ENCODE measurements at regions not wholly inside any gene's neighbourhood (a gene's known extent, or its start where the extent isn't known, plus 50 kb on each side); places are given as distances from the start of the nearest gene placed in this dataset.

DNA sequence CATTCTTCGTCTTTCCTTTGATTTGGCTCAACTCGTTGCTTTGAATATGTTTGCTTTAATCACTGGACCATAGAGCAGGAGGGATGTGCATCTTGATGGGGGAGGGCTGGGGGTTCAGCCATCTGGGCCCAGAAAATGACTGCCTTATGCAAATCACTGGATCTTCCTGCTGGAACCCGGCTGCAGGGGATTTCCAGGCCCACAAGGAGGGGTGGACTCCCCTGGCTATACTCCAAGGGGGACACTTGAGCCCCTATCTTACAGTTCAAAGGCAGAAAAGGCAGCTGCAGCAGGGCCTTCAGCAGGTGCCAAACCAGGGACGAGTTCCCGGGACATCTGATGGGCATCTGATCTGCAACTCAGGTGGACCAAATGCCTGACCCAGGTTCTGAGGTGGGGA lies 122.5 kb downstream of the DICER1 start:
- H3K27ac ChIP-seq: no peak overlapping the region
- peak in 1 of 3 donors; percentile 6 for DNase-seq

DNA sequence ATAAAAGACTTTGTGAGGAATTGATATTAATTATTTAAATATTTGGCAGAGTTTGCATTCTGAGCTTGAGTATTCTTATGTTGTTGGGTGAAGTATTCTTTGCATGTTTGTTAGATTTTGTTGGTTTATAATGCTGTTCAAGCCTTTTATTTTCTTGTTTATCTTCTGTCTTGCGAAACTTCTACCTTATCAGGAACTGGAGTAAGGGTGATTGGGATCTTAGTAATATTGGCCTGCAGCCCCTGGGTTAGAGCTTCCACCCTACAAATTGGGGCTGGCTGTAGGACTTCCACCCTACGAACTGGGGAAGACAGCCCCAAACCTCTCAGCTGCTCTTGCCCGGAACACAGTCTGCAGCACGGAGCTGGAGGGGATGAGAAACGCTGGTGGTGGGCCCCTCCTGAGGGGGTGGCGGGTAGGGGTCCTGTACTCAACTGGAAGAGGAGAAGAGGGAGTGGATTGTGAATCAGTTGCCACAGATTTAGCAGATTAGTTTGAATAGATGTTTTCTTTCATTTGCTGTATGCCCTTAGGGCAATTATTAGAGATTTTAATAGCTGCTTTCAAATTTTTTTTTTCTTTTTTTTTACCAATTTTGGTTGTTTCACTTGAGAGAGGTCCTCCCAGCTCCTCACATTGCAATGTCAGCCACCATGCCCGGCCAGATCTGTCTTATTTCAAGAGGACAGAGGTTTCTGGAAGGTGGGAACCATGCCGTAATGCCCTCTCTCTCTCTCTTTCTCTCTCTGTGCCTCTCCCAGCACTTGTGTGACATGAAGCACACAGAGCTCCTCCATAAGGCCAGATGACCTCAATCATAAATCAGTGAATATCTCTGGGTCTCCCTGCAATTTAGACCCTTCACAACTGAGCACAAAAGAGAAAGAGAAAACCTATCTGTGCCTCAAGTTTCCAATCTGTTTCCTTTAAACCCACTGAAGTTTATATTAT lies 123.4 kb downstream of the DICER1 start:
- Histone ChIP-seq H3K9me3 (no peaks in the 10 kb centered on the region), H3K27me3 (no peaks in the 10 kb centered on the region), H3K27ac (no peak overlapping the region), H3K4me1 (no peaks in the 10 kb centered on the region), H3K4me3 (no peak overlapping the region), H3K36me3 (no peaks in the 10 kb centered on the region)
- DNase-seq: peak in 2 of 3 donors; percentile 25 to 43
- TF ChIP-seq, protein P1, sequence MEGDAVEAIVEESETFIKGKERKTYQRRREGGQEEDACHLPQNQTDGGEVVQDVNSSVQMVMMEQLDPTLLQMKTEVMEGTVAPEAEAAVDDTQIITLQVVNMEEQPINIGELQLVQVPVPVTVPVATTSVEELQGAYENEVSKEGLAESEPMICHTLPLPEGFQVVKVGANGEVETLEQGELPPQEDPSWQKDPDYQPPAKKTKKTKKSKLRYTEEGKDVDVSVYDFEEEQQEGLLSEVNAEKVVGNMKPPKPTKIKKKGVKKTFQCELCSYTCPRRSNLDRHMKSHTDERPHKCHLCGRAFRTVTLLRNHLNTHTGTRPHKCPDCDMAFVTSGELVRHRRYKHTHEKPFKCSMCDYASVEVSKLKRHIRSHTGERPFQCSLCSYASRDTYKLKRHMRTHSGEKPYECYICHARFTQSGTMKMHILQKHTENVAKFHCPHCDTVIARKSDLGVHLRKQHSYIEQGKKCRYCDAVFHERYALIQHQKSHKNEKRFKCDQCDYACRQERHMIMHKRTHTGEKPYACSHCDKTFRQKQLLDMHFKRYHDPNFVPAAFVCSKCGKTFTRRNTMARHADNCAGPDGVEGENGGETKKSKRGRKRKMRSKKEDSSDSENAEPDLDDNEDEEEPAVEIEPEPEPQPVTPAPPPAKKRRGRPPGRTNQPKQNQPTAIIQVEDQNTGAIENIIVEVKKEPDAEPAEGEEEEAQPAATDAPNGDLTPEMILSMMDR (IDR thresholded peaks at IDR 0.05): no peak
- TF ChIP-seq POLR2A (IDR thresholded peaks at IDR 0.05): no peak

More for the DNA sequence above, 122.5 kb downstream of the DICER1 start:
- Histone ChIP-seq H3K4me1 (no peaks in the 10 kb centered on the region), H3K4me3 (no peak overlapping the region), H3K36me3 (no peaks in the 10 kb centered on the region), H3K9me3 (no peaks in the 10 kb centered on the region), H3K27me3 (no peaks in the 10 kb centered on the region)
- no peak for TF ChIP-seq POLR2A (IDR thresholded peaks at IDR 0.05)
- TF ChIP-seq, protein P1 (IDR thresholded peaks at IDR 0.05): no peak

DNA sequence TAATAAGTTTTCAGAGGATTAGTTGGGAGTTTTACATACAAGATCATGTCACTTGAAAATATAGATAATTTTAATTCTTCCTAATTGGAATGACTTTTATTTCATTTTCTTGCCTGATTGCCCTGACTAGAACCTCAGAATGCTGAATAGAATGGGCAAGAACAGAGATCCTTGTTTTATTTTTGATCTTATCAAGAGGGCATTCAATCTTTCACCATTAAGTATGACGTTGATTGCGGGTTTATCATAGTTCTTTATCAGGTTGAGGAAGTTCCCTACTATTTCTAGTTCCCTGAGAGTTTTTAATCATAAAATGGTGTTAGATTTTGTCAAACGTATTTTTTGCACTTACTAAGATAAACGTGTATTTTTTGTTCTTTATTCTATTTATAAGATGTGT lies 124.3 kb downstream of the DICER1 start:
- DNase-seq: no peak
- H3K9me3 ChIP-seq: no peaks in the 10 kb centered on the region
- no peaks in the 10 kb centered on the region for H3K27me3 ChIP-seq
- TF ChIP-seq, protein P1 (IDR thresholded peaks at IDR 0.05): no peak
- no peak for TF ChIP-seq POLR2A (IDR thresholded peaks at IDR 0.05)
- H3K36me3 ChIP-seq: no peaks in the 10 kb centered on the region
- H3K27ac ChIP-seq: no peak overlapping the region
- no peak overlapping the region for H3K4me3 ChIP-seq
- H3K4me1 ChIP-seq: no peaks in the 10 kb centered on the region

DNA sequence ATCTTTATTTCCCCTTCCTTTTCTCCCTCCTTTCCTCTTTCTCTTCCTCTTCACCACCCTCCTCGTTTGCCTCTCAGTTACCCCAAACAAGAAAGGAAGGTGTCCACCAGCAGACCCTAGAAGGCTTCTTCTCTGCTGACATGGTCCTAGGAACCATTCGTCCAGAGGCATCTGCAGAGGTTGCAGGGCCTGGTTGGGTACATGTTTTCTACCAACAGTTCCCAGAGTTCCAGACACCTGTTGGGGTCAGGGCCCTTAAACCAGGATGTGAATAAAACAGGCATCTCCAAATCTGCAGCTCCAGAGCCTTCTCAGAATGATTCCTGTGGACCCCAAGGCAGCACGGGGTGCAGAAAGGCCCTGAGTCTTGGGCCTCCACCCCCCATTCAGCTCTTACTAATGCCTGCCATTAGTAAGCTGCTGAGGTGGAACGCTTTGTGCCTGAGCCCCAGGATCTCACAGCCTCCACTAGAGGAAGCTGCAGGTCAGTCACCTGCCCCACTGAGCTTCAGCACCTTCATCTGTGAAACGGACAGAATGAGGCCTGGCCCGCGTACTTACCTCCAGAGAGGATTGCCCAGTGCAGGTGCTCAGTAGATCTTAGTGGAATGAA lies 130.4 kb downstream of the DICER1 start:
- H3K9me3 ChIP-seq: peaks cover 0 to 1% (median 0%) of the 10 kb centered on the region in 4 donors
- DNase-seq: peak in 1 of 3 donors; percentile 36
- H3K4me3 ChIP-seq: no peak overlapping the region
- TF ChIP-seq POLR2A (IDR thresholded peaks at IDR 0.05): no peak
- TF ChIP-seq, protein P1 (IDR thresholded peaks at IDR 0.05): no peak
- H3K4me1 ChIP-seq: no peaks in the 10 kb centered on the region
- no peaks in the 10 kb centered on the region for H3K36me3 ChIP-seq
- H3K27me3 ChIP-seq: no peaks in the 10 kb centered on the region
- H3K27ac ChIP-seq: no peak overlapping the region

DNA sequence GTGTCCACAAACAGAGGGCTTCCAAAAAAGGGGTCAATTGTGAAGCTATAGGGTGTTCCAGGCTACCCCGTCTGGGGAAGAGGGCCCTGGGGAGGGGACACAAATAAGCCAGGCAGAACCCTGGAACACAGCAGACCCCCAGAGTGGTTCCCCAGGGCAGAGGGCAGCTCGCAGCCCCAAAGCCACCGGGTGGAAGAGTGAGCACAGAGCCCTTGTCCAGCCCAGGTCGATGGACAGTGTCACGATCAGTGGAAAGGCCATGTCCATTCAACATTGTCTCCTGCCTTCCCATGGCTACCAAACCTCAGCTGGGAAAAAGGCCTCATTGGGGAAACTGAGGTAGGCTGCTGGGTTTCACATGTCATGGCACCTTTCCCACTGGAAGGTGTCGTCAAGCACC lies 131.4 kb downstream of the DICER1 start:
- Histone ChIP-seq H3K27me3 (no peaks in the 10 kb centered on the region), H3K9me3 (peaks cover 0 to 7% (median 0%) of the 10 kb centered on the region in 4 donors), H3K4me3 (no peak overlapping the region), H3K36me3 (no peaks in the 10 kb centered on the region), H3K27ac (no peak overlapping the region), H3K4me1 (no peaks in the 10 kb centered on the region)
- peak in 1 of 3 donors; percentile 27 for DNase-seq
- TF ChIP-seq, protein P1 (IDR thresholded peaks at IDR 0.05): no peak
- TF ChIP-seq POLR2A (IDR thresholded peaks at IDR 0.05): no peak

All from Peyer's patch (tissue), 4 donors.